H9 (cell line): ENCODE measurements at regions not wholly inside any gene's neighbourhood (a gene's known extent, or its start where the extent isn't known, plus 50 kb on each side); places are given as distances from the start of the nearest gene placed in this dataset.

Experiments used
- DNase-seq: peaks from one replicate; pipeline ENCODE4 v3.0.0-alpha.2; 2017
- H2AFZ ChIP-seq: one replicate; pipeline ENCODE4 v1.6.1; 2013; ENCODE audit warnings: mild to moderate bottlenecking, low read length, control low read depth, moderate library complexity
- H2AK5ac ChIP-seq: 2 replicates; pipeline ENCODE4 v1.6.1; 2013; ENCODE audit warnings: low read length, control low read depth, mixed read lengths; ENCODE audit not compliant: insufficient read length
- H2BK120ac ChIP-seq: one replicate; pipeline ENCODE4 v1.6.1; 2013; ENCODE audit warnings: low read depth, mild to moderate bottlenecking, low read length, control low read depth, inconsistent platforms; ENCODE audit not compliant: poor library complexity, severe bottlenecking
- H2BK12ac ChIP-seq: 2 replicates; pipeline ENCODE4 v1.6.1; 2013; ENCODE audit warnings: low read length, control low read depth, mixed read lengths, low read depth; ENCODE audit not compliant: insufficient read length
- H2BK15ac ChIP-seq: 2 replicates; pipeline ENCODE4 v1.6.1; 2013; ENCODE audit warnings: low read depth, low read length, control low read depth
- H2BK20ac ChIP-seq: one replicate; pipeline ENCODE4 v1.6.1; 2013; ENCODE audit warnings: low read depth, mild to moderate bottlenecking, low read length, control low read depth, inconsistent platforms; ENCODE audit not compliant: poor library complexity, severe bottlenecking
- H2BK5ac ChIP-seq: 2 replicates; pipeline ENCODE4 v1.6.1; 2013; ENCODE audit warnings: low read length, control low read depth, mixed read lengths; ENCODE audit not compliant: insufficient read length
- H3K14ac ChIP-seq: 2 replicates; pipeline ENCODE4 v1.6.1; 2013; ENCODE audit warnings: low read length, control low read depth; ENCODE audit not compliant: insufficient read depth
- H3K18ac ChIP-seq: 2 replicates; pipeline ENCODE4 v1.6.1; 2013; ENCODE audit warnings: low read depth, mild to moderate bottlenecking, mixed read lengths, low read length, control low read depth; ENCODE audit not compliant: insufficient read length
- H3K23ac ChIP-seq: 2 replicates; pipeline ENCODE4 v1.6.1; 2013; ENCODE audit warnings: low read length, control low read depth, mixed read lengths, low read depth; ENCODE audit not compliant: insufficient read length
- H3K23me2 ChIP-seq: 2 replicates; pipeline ENCODE4 v1.6.1; 2013; ENCODE audit warnings: low read depth, mild to moderate bottlenecking, mixed read lengths, low read length, control low read depth; ENCODE audit not compliant: insufficient read length, poor library complexity, severe bottlenecking
- H3K27ac ChIP-seq: 2 replicates; pipeline ENCODE4 v1.5.1; 2013; ENCODE audit warnings: low read length, control low read depth, mixed read lengths, low read depth; ENCODE audit not compliant: insufficient read length
- H3K27me3 ChIP-seq: 2 replicates; pipeline ENCODE4 v1.6.1; 2013; ENCODE audit warnings: low read length, control low read depth, inconsistent platforms; ENCODE audit not compliant: insufficient read depth
- H3K4ac ChIP-seq: 2 replicates; pipeline ENCODE4 v1.6.1; 2013; ENCODE audit warnings: low read depth, mild to moderate bottlenecking, control low read depth, inconsistent platforms, low read length, moderate library complexity
- H3K4me1 ChIP-seq: 2 replicates; pipeline ENCODE4 v1.6.1; 2013; ENCODE audit warnings: low read length, control low read depth, inconsistent platforms; ENCODE audit not compliant: insufficient read depth
- H3K4me2 ChIP-seq: 2 replicates; pipeline ENCODE4 v1.6.1; 2013; ENCODE audit warnings: low read length, control low read depth, mixed read lengths; ENCODE audit not compliant: insufficient read length, insufficient read depth
- H3K56ac ChIP-seq: 2 replicates; pipeline ENCODE4 v1.6.1; 2013; ENCODE audit warnings: low read depth, mild to moderate bottlenecking, mixed read lengths, low read length, control low read depth; ENCODE audit not compliant: insufficient read length
- H3K79me1 ChIP-seq: 2 replicates; pipeline ENCODE4 v1.6.1; 2013; ENCODE audit warnings: low read depth, mild to moderate bottlenecking, moderate library complexity, low read length, control low read depth, inconsistent platforms; ENCODE audit not compliant: insufficient read depth, poor library complexity, severe bottlenecking
- H3K79me2 ChIP-seq: 2 replicates; pipeline ENCODE4 v1.6.1; 2013; ENCODE audit warnings: low read length, control low read depth, inconsistent platforms; ENCODE audit not compliant: insufficient read depth
- H3K9ac ChIP-seq: 2 replicates; pipeline ENCODE4 v1.6.1; 2013; ENCODE audit warnings: low read length, control low read depth, mixed read lengths; ENCODE audit not compliant: insufficient read length; ENCODE audit errors: extremely low read depth
- H3K9me3 ChIP-seq: one replicate; pipeline ENCODE4 v1.6.1; 2013; ENCODE audit warnings: low read depth, low read length, inconsistent platforms; ENCODE audit not compliant: control insufficient read depth
- H3T11ph ChIP-seq: one replicate; pipeline ENCODE4 v1.6.1; 2013; ENCODE audit warnings: mild to moderate bottlenecking, low read length, control low read depth, inconsistent platforms
- H4K20me1 ChIP-seq: one replicate; pipeline ENCODE4 v1.6.1; 2013; ENCODE audit not compliant: control insufficient read depth, insufficient read length, insufficient read depth
- H4K5ac ChIP-seq: 2 replicates; pipeline ENCODE4 v1.6.1; 2013; ENCODE audit warnings: low read depth, mild to moderate bottlenecking, mixed read lengths, low read length, control low read depth; ENCODE audit not compliant: insufficient read length
- H4K8ac ChIP-seq: replicated peaks from 2 replicates; pipeline ENCODE4 v1.6.1; 2013; ENCODE audit warnings: low read length, control low read depth, mixed read lengths, low read depth; ENCODE audit not compliant: insufficient read length
- H4K91ac ChIP-seq: 2 replicates; pipeline ENCODE4 v1.6.1; 2013; ENCODE audit warnings: low read depth, mild to moderate bottlenecking, moderate library complexity, mixed read lengths, low read length, control low read depth; ENCODE audit not compliant: insufficient read length
- H3K27ac Mint-ChIP-seq, 3 experiments: 2 replicates in 2 of 3; 3 replicates in 1 of 3; pipeline ENCODE4 v1.8.0; 2020 to 2021; ENCODE audit warnings: mixed read lengths in 3 of 3, mild to moderate bottlenecking in 1 of 3, moderate library complexity in 1 of 3
- H3K27me3 Mint-ChIP-seq: 2 replicates; pipeline ENCODE4 v1.8.0; 2021; ENCODE audit warnings: low read depth, mild to moderate bottlenecking, moderate library complexity, mixed read lengths
- H3K36me3 Mint-ChIP-seq, 3 experiments: 2 replicates in 2 of 3; 3 replicates in 1 of 3; pipeline ENCODE4 v1.8.0; 2020 to 2021; ENCODE audit warnings: low read depth in 3 of 3, mixed read lengths in 3 of 3; ENCODE audit not compliant: insufficient read depth in 1 of 3
- H3K4me1 Mint-ChIP-seq, 2 experiments: 2 replicates each; pipeline ENCODE4 v1.8.0; 2020; ENCODE audit warnings: mixed read lengths in 2 of 2
- H3K4me3 Mint-ChIP-seq, 2 experiments: 2 replicates in 1 of 2; 3 replicates in 1 of 2; pipeline ENCODE4 v1.8.0; 2020 to 2021; ENCODE audit warnings: mild to moderate bottlenecking in 2 of 2, mixed read lengths in 2 of 2, moderate library complexity in 1 of 2
- H3K9me3 Mint-ChIP-seq, 2 experiments: 2 replicates in 1 of 2; 3 replicates in 1 of 2; pipeline ENCODE4 v1.8.0; 2020; ENCODE audit warnings: mild to moderate bottlenecking in 2 of 2, mixed read lengths in 2 of 2, moderate library complexity in 1 of 2
- WGBS: extraction: QIAGEN DNeasy Blood & Tissue Kit; methylation state at CpG from one replicate; pipeline ENCODE4 v1.1.7; 2013; ENCODE audit warnings: missing lambda C conversion rate, low lambda C conversion rate, mixed read lengths; ENCODE audit not compliant: insufficient read length; ENCODE audit errors: extremely low coverage; 5-methylcytosine and 5-hydroxymethylcytosine counted together
- TF ChIP-seq, protein P1 (sequence below): fragments of 200-600 bp; sonication (generic); conservative IDR thresholded peaks from 3 replicates; pipeline ENCODE4 v1.8.0; 2021; ENCODE audit warnings: antibody characterized with exemption, mild to moderate bottlenecking

DNA sequence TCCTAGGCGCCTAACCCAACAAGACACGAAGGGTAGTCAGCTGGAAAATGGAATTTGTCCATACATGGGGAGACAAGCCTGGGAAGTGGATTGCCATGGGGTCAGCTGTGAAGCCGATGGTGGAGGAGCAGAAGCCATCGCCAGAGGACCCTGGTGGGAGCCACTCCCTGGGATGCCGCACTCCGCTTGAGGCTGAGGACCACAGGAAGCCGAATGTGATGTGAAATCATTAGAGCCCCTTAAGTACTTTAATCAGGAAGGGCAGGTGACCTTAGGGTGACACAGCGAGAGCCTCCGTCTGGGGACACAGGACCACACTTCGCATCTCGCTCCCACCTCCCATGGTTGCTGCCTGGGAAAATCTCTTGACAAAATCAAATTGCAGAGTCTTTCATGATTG, 614.6 kb upstream of the MGMT start:
- Histone ChIP-seq H2AK5ac (no peak overlapping the region), H3K4me1 (no peaks in the 10 kb centered on the region), H3K9ac (no peak overlapping the region), H3K9me3 (no peaks in the 10 kb centered on the region), H2BK5ac (no peak overlapping the region), H3K79me1 (no peaks in the 10 kb centered on the region), H3T11ph (no peak overlapping the region), H3K18ac (no peak overlapping the region), H4K8ac (no peak overlapping the region), H2AFZ (no peak overlapping the region), H2BK120ac (no peak overlapping the region), H3K4me2 (no peak overlapping the region), H3K23ac (no peak overlapping the region), H3K27me3 (no peaks in the 10 kb centered on the region), H3K27ac (no peak overlapping the region), H2BK12ac (no peak overlapping the region), H4K20me1 (no peaks in the 10 kb centered on the region), H4K5ac (no peak overlapping the region), H3K23me2 (no peaks in the 10 kb centered on the region), H2BK20ac (no peak overlapping the region), H3K56ac (no peak overlapping the region), H3K79me2 (no peaks in the 10 kb centered on the region), H3K14ac (no peak overlapping the region), H2BK15ac (no peak overlapping the region), H3K4ac (no peak overlapping the region), H4K91ac (no peak overlapping the region)
- H3K4me1 Mint-ChIP-seq, result peaks cover 10 to 11% of the 10 kb centered on the region in 2 experiments
- H3K27ac Mint-ChIP-seq, result no peak overlapping the region
- DNase-seq, result no peak
- TF ChIP-seq, protein P1, sequence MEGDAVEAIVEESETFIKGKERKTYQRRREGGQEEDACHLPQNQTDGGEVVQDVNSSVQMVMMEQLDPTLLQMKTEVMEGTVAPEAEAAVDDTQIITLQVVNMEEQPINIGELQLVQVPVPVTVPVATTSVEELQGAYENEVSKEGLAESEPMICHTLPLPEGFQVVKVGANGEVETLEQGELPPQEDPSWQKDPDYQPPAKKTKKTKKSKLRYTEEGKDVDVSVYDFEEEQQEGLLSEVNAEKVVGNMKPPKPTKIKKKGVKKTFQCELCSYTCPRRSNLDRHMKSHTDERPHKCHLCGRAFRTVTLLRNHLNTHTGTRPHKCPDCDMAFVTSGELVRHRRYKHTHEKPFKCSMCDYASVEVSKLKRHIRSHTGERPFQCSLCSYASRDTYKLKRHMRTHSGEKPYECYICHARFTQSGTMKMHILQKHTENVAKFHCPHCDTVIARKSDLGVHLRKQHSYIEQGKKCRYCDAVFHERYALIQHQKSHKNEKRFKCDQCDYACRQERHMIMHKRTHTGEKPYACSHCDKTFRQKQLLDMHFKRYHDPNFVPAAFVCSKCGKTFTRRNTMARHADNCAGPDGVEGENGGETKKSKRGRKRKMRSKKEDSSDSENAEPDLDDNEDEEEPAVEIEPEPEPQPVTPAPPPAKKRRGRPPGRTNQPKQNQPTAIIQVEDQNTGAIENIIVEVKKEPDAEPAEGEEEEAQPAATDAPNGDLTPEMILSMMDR, result no peak
- no peak overlapping the region for H3K4me3 Mint-ChIP-seq
- no peaks in the 10 kb centered on the region for H3K27me3 Mint-ChIP-seq
- H3K36me3 Mint-ChIP-seq, result no peaks in the 10 kb centered on the region
- no CpG with 5 or more reads among the region's 11 CpGs for WGBS
- no peaks in the 10 kb centered on the region for H3K9me3 Mint-ChIP-seq
